HEK293T (cell line): ENCODE measurements at regions not wholly inside any gene's neighbourhood (a gene's known extent, or its start where the extent isn't known, plus 50 kb on each side); places are given as distances from the start of the nearest gene placed in this dataset.

ENCODE experiments used
- ARNT ChIP-seq: fragments of 450-650 bp; IDR thresholded peaks from 2 replicates; pipeline ENCODE4 v1.6.1; 2017; ENCODE audit warnings: mild to moderate bottlenecking
- HDGF ChIP-seq: fragments of 450-650 bp; IDR thresholded peaks from 2 replicates; pipeline ENCODE4 v1.6.1; 2017; ENCODE audit warnings: antibody characterized with exemption, borderline replicate concordance
- PKNOX1 ChIP-seq: fragments of 450-650 bp; IDR thresholded peaks from 2 replicates; pipeline ENCODE4 v1.6.1; 2016

- TF ChIP-seq PKNOX1 (no peak), ARNT (no peak), HDGF (no peak)
These were observed 91.4 kb upstream of the IRX4 start for GRCh38 chr5:1974081-1974480.
